Neural crest cell (in vitro differentiated cells): ENCODE measurements at regions not wholly inside any gene's neighbourhood (a gene's known extent, or its start where the extent isn't known, plus 50 kb on each side); places are given as distances from the start of the nearest gene placed in this dataset.

Source experiments
- DNase-seq: peaks from one replicate; pipeline ENCODE4 v3.0.0; 2021; ENCODE audit warnings: low read depth, mixed read lengths, low spot score
- H3K27ac Mint-ChIP-seq: one replicate; pipeline ENCODE4 v1.8.0; 2021; ENCODE audit warnings: mild to moderate bottlenecking, mixed read lengths; ENCODE audit not compliant: unreplicated experiment
- H3K27me3 Mint-ChIP-seq: 2 replicates; pipeline ENCODE4 v1.8.0; 2021; ENCODE audit warnings: low read depth, mild to moderate bottlenecking, mixed read lengths
- H3K36me3 Mint-ChIP-seq: 2 replicates; pipeline ENCODE4 v1.8.0; 2021; ENCODE audit warnings: low read depth, mild to moderate bottlenecking, mixed read lengths
- H3K4me1 Mint-ChIP-seq: 2 replicates; pipeline ENCODE4 v1.8.0; 2021; ENCODE audit warnings: mixed read lengths
- H3K4me3 Mint-ChIP-seq: one replicate; pipeline ENCODE4 v1.8.0; 2021; ENCODE audit warnings: mild to moderate bottlenecking, mixed read lengths
- H3K9me3 Mint-ChIP-seq: 2 replicates; pipeline ENCODE4 v1.8.0; 2021; ENCODE audit warnings: mixed read lengths
- CTCF ChIP-seq: fragments of 200-600 bp; sonication (generic); conservative IDR thresholded peaks from 2 replicates; pipeline ENCODE4 v1.5.0; 2021; ENCODE audit warnings: antibody characterized with exemption, mild to moderate bottlenecking

GRCh38 chr10:125283191-125283835 is 123.0 kb upstream of the CTBP2 start:
- Mint-ChIP-seq H3K9me3 (peaks cover 11% of the 10 kb centered on the region), H3K27ac (no peak overlapping the region), H3K4me3 (no peak overlapping the region), H3K36me3 (no peaks in the 10 kb centered on the region), H3K27me3 (no peaks in the 10 kb centered on the region), H3K4me1 (peaks cover 39% of the 10 kb centered on the region)
- no peak for TF ChIP-seq CTCF
- DNase-seq = no peak

- no peak for DNase-seq
- no peak overlapping the region for H3K4me3 Mint-ChIP-seq
- no peak for TF ChIP-seq CTCF
- H3K27me3 Mint-ChIP-seq = no peaks in the 10 kb centered on the region
- H3K36me3 Mint-ChIP-seq = peaks cover 1% of the 10 kb centered on the region
- peaks cover 34% of the 10 kb centered on the region for H3K4me1 Mint-ChIP-seq
- no peak overlapping the region for H3K27ac Mint-ChIP-seq
- peaks cover 5% of the 10 kb centered on the region for H3K9me3 Mint-ChIP-seq
Observed at GRCh38 chr10:125281091-125281490, 120.7 kb upstream of the CTBP2 start.

- no peak overlapping the region for H3K4me3 Mint-ChIP-seq
- no peak overlapping the region for H3K27ac Mint-ChIP-seq
- no peak for TF ChIP-seq CTCF
- no peak for DNase-seq
- H3K27me3 Mint-ChIP-seq = no peaks in the 10 kb centered on the region
- H3K9me3 Mint-ChIP-seq = peaks cover 3% of the 10 kb centered on the region
- H3K4me1 Mint-ChIP-seq = peaks cover under 1% of the 10 kb centered on the region
- H3K36me3 Mint-ChIP-seq = peaks cover 2% of the 10 kb centered on the region
Observed at GRCh38 chr10:125276133-125276532, 115.8 kb upstream of the CTBP2 start.

- peaks cover 3% of the 10 kb centered on the region for H3K9me3 Mint-ChIP-seq
- peaks cover 2% of the 10 kb centered on the region for H3K36me3 Mint-ChIP-seq
- H3K4me3 Mint-ChIP-seq = no peak overlapping the region
Observed at GRCh38 chr10:125274961-125275360, 114.6 kb upstream of the CTBP2 start.

GRCh38 chr10:125273023-125273422 is 112.7 kb upstream of the CTBP2 start:
- TF ChIP-seq CTCF = no peak
- DNase-seq = no peak
- Mint-ChIP-seq H3K4me3 (no peak overlapping the region), H3K27ac (no peak overlapping the region), H3K36me3 (peaks cover 2% of the 10 kb centered on the region), H3K27me3 (peaks cover 2% of the 10 kb centered on the region), H3K4me1 (no peaks in the 10 kb centered on the region), H3K9me3 (peaks cover 5% of the 10 kb centered on the region)

More at GRCh38 chr10:125274961-125275360, 114.6 kb upstream of the CTBP2 start:
- no peak overlapping the region for H3K27ac Mint-ChIP-seq
- no peak for DNase-seq
- TF ChIP-seq CTCF = no peak
- H3K4me1 Mint-ChIP-seq = no peaks in the 10 kb centered on the region
- H3K27me3 Mint-ChIP-seq = no peaks in the 10 kb centered on the region
